Nephron progenitor cell (in vitro differentiated cells): ENCODE measurements at regions not wholly inside any gene's neighbourhood (a gene's known extent, or its start where the extent isn't known, plus 50 kb on each side); places are given as distances from the start of the nearest gene placed in this dataset.

ENCODE experiments used
- DNase-seq: peaks from one replicate; pipeline ENCODE4 v3.0.0; 2021
- H3K27ac Mint-ChIP-seq: 2 replicates; pipeline ENCODE4 v1.8.0; 2021; ENCODE audit warnings: mild to moderate bottlenecking, moderate library complexity, mixed read lengths
- H3K27me3 Mint-ChIP-seq: 2 replicates; pipeline ENCODE4 v1.8.0; 2021; ENCODE audit warnings: mild to moderate bottlenecking, low read depth, mixed read lengths; ENCODE audit not compliant: poor library complexity
- H3K36me3 Mint-ChIP-seq: 2 replicates; pipeline ENCODE4 v1.8.0; 2021; ENCODE audit warnings: low read depth, mixed read lengths
- H3K4me1 Mint-ChIP-seq: 2 replicates; pipeline ENCODE4 v1.8.0; 2021; ENCODE audit warnings: mixed read lengths
- H3K4me3 Mint-ChIP-seq: 2 replicates; pipeline ENCODE4 v1.8.0; 2021; ENCODE audit warnings: mild to moderate bottlenecking, moderate library complexity, mixed read lengths
- H3K9me3 Mint-ChIP-seq: 2 replicates; pipeline ENCODE4 v1.8.0; 2021; ENCODE audit warnings: mild to moderate bottlenecking, moderate library complexity, mixed read lengths
- CTCF ChIP-seq: fragments of 200-600 bp; sonication (generic); IDR thresholded peaks from 2 replicates; pipeline ENCODE4 v1.5.0; 2021; ENCODE audit warnings: antibody characterized with exemption

DNA sequence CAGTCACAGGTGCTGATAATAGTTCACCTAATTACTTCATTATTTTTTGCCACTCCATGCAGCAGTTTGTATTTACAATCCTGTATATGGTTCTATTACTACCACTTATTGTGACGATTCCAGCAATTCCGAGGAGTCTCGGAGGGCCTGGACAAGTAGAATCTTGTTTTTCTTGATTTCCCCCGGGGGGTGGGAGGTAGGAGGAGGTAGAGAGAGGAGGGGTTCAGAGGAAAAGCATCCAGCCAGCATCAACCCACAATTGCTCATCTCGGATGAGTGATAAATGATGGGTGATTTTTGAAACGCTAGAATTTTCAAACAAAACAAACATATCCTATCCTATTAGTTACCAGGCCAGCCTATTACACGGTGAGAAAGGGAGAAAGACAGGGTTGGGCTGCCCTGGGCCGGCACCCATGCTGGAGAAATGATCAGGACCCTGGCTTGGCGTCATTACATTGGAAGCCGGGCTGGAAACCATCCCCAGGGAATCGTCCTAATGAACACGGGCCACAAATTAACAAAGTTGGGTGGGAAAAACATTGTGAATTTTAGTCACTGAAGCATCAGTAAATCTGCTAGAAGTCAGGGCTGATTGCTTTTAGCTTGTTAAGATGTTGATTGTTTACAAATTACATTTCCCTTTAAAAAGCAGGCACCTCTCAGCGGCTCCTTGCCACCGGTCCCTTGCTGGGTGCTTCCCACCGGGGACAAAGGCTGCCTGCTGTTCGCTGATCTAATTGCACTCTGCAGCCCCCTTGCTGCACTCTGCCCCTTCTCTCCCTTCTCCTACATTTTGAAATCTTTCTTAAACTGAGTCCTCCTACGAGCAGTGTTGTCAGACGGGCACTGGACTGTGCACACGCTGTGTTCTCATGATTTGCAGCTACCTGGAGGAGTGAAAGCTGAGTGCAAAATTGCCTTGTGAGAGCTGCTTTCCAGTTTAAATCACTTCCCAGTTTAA, 95.5 kb downstream of the FAM204A start:
- TF ChIP-seq CTCF, result no peak
- peaks cover 68% of the 10 kb centered on the region for H3K4me1 Mint-ChIP-seq
- H3K27me3 Mint-ChIP-seq, result peaks cover 54% of the 10 kb centered on the region
- DNase-seq, result peak; percentile 25
- H3K9me3 Mint-ChIP-seq, result no peaks in the 10 kb centered on the region
- H3K4me3 Mint-ChIP-seq, result peak overlapping the region; percentile 73
- H3K27ac Mint-ChIP-seq, result peak overlapping the region; percentile 89
- H3K36me3 Mint-ChIP-seq, result no peaks in the 10 kb centered on the region

DNA sequence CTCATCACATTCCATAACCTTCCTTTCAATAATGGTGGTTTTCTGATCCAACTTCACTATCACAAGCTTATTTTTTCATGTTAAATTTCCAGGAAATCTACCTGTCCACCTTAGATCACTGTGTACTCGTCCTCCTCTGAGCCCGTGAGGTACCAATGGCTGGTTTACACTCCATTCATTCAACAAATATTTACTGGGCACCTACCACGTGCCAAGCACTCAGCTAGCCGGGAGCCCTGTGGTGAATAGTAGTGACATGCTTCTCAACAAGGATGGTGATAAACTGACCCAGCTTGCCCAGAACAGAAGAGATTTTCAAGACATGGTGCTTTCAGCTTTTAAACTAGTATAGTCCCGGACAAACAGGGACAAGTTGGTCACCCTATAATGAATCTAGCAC, 98.2 kb downstream of the FAM204A start:
- TF ChIP-seq CTCF, result no peak
- H3K27me3 Mint-ChIP-seq, result peaks cover 59% of the 10 kb centered on the region
- no peaks in the 10 kb centered on the region for H3K9me3 Mint-ChIP-seq
- peaks cover 65% of the 10 kb centered on the region for H3K4me1 Mint-ChIP-seq
- H3K36me3 Mint-ChIP-seq, result no peaks in the 10 kb centered on the region
- H3K4me3 Mint-ChIP-seq, result no peak overlapping the region
- DNase-seq, result no peak
- H3K27ac Mint-ChIP-seq, result no peak overlapping the region

DNA sequence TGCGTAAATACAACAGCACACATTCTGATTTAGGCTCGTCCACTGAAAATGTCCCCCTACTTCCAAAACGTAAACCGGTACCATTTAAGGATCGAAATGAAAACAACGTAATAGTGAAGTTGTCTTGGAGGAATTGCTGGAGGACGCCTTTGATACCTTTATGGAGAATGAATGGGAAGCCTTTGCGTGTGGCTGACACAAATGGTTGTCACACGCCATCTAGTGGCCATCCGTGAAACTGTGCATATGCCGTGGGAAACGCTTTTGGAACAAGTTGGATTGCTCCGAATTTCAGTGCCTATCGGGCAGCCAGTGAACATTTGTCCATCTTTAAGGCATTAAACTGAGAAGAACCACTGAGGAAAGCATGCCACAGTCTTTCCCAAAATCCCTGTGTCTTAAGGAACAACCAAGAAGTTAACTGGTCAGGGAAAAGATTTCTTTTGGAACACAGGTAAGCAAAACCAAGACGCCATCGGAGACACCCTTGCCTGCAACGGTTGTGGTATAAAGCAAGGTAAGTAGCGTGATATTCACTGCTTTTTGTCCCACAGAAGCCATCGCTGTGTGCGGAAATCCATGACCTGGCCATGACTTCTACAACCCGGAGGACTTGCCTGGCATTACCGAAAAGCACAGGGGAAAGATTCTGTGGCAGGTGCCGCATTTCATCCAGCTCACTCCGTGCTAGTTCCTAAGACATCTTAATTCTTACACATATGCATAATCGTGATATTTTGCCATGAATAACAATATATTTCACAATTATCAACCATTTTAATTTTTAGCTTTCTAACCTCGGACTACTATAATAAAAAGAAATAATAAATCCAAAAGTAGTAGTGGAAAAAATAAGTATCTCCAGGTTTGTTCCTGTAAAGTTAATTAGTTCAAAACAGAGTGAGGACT, 100.6 kb downstream of the FAM204A start:
- Mint-ChIP-seq H3K4me1 (peaks cover 53% of the 10 kb centered on the region), H3K27ac (no peak overlapping the region), H3K27me3 (peaks cover 55% of the 10 kb centered on the region), H3K9me3 (no peaks in the 10 kb centered on the region), H3K36me3 (no peaks in the 10 kb centered on the region), H3K4me3 (peak overlapping the region; percentile 70)
- DNase-seq, result peak; percentile 86
- peak; percentile 92 for TF ChIP-seq CTCF

DNA sequence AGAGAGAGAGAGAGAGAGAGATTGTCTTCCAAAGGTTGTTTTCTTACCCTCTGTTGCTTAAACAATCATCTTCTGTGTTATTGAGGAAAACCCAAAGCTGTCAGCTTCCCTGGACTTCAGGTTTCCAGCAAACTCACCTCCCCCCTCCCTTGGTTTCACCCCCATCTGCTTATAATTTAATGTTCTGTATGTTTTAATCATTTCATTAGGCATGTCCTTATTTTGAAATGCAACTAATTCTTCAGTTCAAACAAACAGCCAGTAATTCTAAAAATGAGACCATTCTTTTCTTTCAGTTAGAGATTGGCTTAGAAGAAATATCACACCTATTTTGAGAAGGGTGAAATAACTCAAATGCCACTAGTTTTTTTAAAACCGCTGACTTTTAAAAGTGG, 102.9 kb downstream of the FAM204A start:
- H3K27ac Mint-ChIP-seq, result no peak overlapping the region
- no peak overlapping the region for H3K4me3 Mint-ChIP-seq
- DNase-seq, result no peak
- peaks cover 62% of the 10 kb centered on the region for H3K4me1 Mint-ChIP-seq
- no peaks in the 10 kb centered on the region for H3K36me3 Mint-ChIP-seq
- peaks cover 37% of the 10 kb centered on the region for H3K27me3 Mint-ChIP-seq
- no peaks in the 10 kb centered on the region for H3K9me3 Mint-ChIP-seq
- TF ChIP-seq CTCF, result no peak

- Mint-ChIP-seq H3K27ac (no peak overlapping the region), H3K27me3 (peaks cover 31% of the 10 kb centered on the region), H3K36me3 (no peaks in the 10 kb centered on the region), H3K9me3 (peaks cover 4% of the 10 kb centered on the region), H3K4me3 (no peak overlapping the region), H3K4me1 (peaks cover 62% of the 10 kb centered on the region)
- TF ChIP-seq CTCF, result no peak
- DNase-seq, result no peak
Measured at GRCh38 chr10:118238573-118239235, 103.4 kb downstream of the FAM204A start.
